A673 (cell line): ENCODE measurements at regions not wholly inside any gene's neighbourhood (a gene's known extent, or its start where the extent isn't known, plus 50 kb on each side); places are given as distances from the start of the nearest gene placed in this dataset.

Source experiments
- BruUV-seq: library from RNA; stranded (reverse); fragments of 400-500 nt; replicated peaks from 2 replicates; lab custom pipeline; 2021; lab: Mats Ljungman, UMichigan
- CTCF ChIA-PET: fragments of 300-600 bp; sonication (Branson Sonifier 250); formaldehyde crosslinking; loops from one replicate; lab custom pipeline; 2022; ENCODE audit warnings: antibody characterized with exemption; lab: Charles Lee
- POLR2A ChIA-PET: fragments of 300-600 bp; sonication (Branson Sonifier 250); formaldehyde crosslinking; loops from one replicate; lab custom pipeline; 2022; ENCODE audit warnings: antibody characterized with exemption; ENCODE audit not compliant: low non-redundant PET; lab: Charles Lee
- DNase-seq: peaks from one replicate; pipeline ENCODE4 v3.0.0-alpha.2; 2015; ENCODE audit warnings: low spot score
- H3K27ac ChIP-seq: fragments of 200-600 bp; sonication (generic); 2 replicates; pipeline ENCODE4 v1.5.1; 2016; ENCODE audit warnings: mixed run types, low read depth, mild to moderate bottlenecking, mixed read lengths, antibody characterized with exemption, low read length; ENCODE audit not compliant: poor library complexity, severe bottlenecking
- H3K27me3 ChIP-seq: fragments of 200-600 bp; sonication (generic); replicated peaks from 2 replicates; pipeline ENCODE4 v1.6.1; 2017; ENCODE audit warnings: mixed run types, low read depth, mild to moderate bottlenecking, mixed read lengths, antibody characterized with exemption, low read length; ENCODE audit not compliant: insufficient read depth, poor library complexity
- H3K36me3 ChIP-seq: fragments of 200-600 bp; sonication (generic); 2 replicates; pipeline ENCODE4 v1.6.1; 2016; ENCODE audit warnings: mixed run types, mild to moderate bottlenecking, mixed read lengths, antibody characterized with exemption, low read length; ENCODE audit not compliant: insufficient read depth, poor library complexity, severe bottlenecking
- H3K4me1 ChIP-seq: fragments of 200-600 bp; sonication (generic); 2 replicates; pipeline ENCODE4 v1.6.1; 2017; ENCODE audit warnings: mixed run types, mild to moderate bottlenecking, mixed read lengths, antibody characterized with exemption, low read length; ENCODE audit not compliant: insufficient read depth, poor library complexity, severe bottlenecking
- H3K4me3 ChIP-seq: fragments of 200-600 bp; sonication (generic); 2 replicates; pipeline ENCODE4 v1.5.1; 2016; ENCODE audit warnings: low read depth, mixed run types, mild to moderate bottlenecking, mixed read lengths, low read length; ENCODE audit not compliant: poor library complexity, severe bottlenecking
- H3K9me3 ChIP-seq: fragments of 200-600 bp; sonication (generic); 2 replicates; pipeline ENCODE4 v1.6.1; 2016; ENCODE audit warnings: mixed run types, low read depth, mild to moderate bottlenecking, mixed read lengths, antibody characterized with exemption, low read length; ENCODE audit not compliant: poor library complexity, severe bottlenecking
- EZH2 ChIP-seq: fragments of 200-600 bp; sonication (generic); IDR thresholded peaks from 2 replicates; pipeline ENCODE4 v1.6.1; 2017; ENCODE audit warnings: borderline replicate concordance, low read depth, mild to moderate bottlenecking, mixed read lengths, antibody characterized with exemption, low read length; ENCODE audit not compliant: poor library complexity, severe bottlenecking
- intact Hi-C: fragments of 100-400 bp; cut with micrococcal nuclease; formaldehyde crosslinking; loops from one replicate; pipeline ENCODE4 v1.10.0; 2022; ENCODE audit not compliant: unreplicated experiment
- TF ChIP-seq, protein P1 (sequence below): fragments of 300-800, 200-600 bp; sonication (generic); conservative IDR thresholded peaks from 2 replicates; pipeline ENCODE4 v1.5.1; 2017; ENCODE audit warnings: low read depth, mild to moderate bottlenecking, antibody characterized with exemption, low read length, moderate library complexity, mixed read lengths

DNA sequence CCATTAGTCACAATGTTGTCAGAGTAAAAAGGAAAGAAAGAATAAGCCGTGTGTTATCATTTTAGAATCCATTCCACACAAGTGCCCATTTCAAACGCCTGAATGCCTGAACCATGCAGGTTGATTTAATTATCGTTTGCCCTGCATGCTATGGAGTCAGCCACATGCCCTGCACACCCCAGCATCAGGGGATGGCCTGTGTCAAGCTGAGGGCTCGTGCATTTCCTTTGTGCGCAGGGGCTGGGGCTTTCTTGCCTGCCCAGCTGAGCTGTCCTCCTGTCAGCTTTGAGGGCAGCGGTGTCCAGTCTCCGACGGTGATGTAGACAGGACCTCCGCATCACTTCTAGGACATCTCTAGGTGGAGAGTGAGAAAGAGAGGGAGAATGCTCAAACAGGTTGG lies 200.4 kb downstream of the TSN start:
- Histone ChIP-seq H3K9me3 (no peaks in the 10 kb centered on the region), H3K4me1 (no peaks in the 10 kb centered on the region), H3K27ac (no peak overlapping the region), H3K4me3 (no peak overlapping the region), H3K36me3 (no peaks in the 10 kb centered on the region), H3K27me3 (no peaks in the 10 kb centered on the region)
- CTCF ChIA-PET: no interaction called here
- intact Hi-C loops: no loop called here
- no TSS peak for BruUV-seq
- POLR2A ChIA-PET: interaction anchor here (0.6 kb wide), 1 partner anchor 195 kb away, joined by 3 read pairs; no protein-coding TSS in a partner anchor
- no peak for TF ChIP-seq EZH2
- TF ChIP-seq, protein P1, sequence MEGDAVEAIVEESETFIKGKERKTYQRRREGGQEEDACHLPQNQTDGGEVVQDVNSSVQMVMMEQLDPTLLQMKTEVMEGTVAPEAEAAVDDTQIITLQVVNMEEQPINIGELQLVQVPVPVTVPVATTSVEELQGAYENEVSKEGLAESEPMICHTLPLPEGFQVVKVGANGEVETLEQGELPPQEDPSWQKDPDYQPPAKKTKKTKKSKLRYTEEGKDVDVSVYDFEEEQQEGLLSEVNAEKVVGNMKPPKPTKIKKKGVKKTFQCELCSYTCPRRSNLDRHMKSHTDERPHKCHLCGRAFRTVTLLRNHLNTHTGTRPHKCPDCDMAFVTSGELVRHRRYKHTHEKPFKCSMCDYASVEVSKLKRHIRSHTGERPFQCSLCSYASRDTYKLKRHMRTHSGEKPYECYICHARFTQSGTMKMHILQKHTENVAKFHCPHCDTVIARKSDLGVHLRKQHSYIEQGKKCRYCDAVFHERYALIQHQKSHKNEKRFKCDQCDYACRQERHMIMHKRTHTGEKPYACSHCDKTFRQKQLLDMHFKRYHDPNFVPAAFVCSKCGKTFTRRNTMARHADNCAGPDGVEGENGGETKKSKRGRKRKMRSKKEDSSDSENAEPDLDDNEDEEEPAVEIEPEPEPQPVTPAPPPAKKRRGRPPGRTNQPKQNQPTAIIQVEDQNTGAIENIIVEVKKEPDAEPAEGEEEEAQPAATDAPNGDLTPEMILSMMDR: no peak
- DNase-seq: no peak

DNA sequence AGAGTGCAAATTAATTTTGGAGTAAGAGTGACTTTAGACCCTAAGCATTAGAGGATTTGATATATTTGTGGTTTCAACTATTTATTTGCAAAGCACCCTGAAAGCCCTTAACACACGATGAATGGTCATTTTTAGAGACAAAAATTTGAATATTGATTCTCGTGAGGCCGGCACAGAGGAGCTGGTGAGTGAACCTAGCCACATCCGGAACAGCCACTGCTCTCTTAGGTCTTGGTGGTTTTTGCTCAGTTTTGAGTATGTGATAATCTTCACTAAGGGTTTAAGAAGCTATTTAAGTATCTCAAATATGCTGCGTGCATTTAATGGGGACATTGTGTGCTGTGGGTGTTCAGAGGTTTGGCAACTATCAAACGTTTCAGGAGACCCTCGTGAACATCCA lies 204.8 kb downstream of the TSN start:
- CTCF ChIA-PET: no interaction called here
- no TSS peak for BruUV-seq
- no peaks in the 10 kb centered on the region for H3K27me3 ChIP-seq

DNA sequence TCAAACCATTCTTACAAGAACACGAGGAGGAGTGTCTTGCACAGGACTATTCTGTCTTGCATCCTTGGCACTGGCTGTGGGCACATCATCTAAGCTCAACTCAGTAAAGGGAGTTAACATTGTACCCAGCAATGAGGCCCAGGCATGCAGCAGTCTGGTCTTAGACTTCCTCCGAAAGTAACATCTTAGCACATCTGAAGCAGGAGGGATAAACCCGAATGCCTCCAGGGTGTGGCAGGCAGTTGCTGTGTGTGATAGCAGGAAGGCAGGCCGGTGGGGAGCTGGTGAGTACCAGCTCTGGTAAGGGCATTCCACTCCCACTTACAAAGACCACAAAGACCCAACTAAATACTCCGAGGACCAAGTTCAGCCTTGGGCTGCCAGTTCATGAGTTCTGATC lies 206.3 kb downstream of the TSN start:
- no peaks in the 10 kb centered on the region for H3K36me3 ChIP-seq
- CTCF ChIA-PET: no interaction called here
- BruUV-seq: no TSS peak
- no peak for DNase-seq
- H3K27me3 ChIP-seq: no peaks in the 10 kb centered on the region
- POLR2A ChIA-PET: no interaction called here
- no peaks in the 10 kb centered on the region for H3K9me3 ChIP-seq
- H3K4me1 ChIP-seq: no peaks in the 10 kb centered on the region
- no peak overlapping the region for H3K4me3 ChIP-seq
- intact Hi-C loops: no loop called here
- H3K27ac ChIP-seq: no peak overlapping the region
- TF ChIP-seq, protein P1: no peak
- TF ChIP-seq EZH2: no peak

More for the DNA sequence above, 204.8 kb downstream of the TSN start:
- H3K27ac ChIP-seq: no peak overlapping the region
- DNase-seq: no peak
- no peaks in the 10 kb centered on the region for H3K4me1 ChIP-seq
- TF ChIP-seq, protein P1: no peak
- TF ChIP-seq EZH2: no peak
- no peak overlapping the region for H3K4me3 ChIP-seq
- H3K9me3 ChIP-seq: no peaks in the 10 kb centered on the region
- H3K36me3 ChIP-seq: no peaks in the 10 kb centered on the region
- POLR2A ChIA-PET: no interaction called here
- intact Hi-C loops: no loop called here
